ENCODE measurements at regions not wholly inside any gene's neighbourhood (a gene's known extent, or its start where the extent isn't known, plus 50 kb on each side); places are given as distances from the start of the nearest gene placed in this dataset.

DNA sequence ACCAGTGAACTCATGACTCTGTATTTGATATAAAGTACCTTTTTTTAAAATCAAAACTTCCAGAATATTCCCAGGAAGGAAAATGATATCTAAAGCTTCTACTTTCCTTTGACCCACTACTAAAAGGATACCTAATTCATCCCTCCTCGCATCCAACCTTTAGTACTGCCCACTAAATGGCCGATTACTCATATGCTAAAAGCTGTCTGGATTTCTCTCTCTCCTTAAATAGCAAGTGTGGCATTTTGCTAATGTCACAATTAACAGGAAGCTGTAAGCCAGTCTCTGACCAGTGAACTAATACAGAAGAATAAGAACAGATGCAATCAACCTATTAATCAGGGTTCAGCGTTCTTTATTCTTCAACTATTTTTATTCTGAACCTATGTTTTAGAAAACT, 59.0 kb downstream of the DNAJB9 start (continued):
- TF ChIP-seq, protein P1, sequence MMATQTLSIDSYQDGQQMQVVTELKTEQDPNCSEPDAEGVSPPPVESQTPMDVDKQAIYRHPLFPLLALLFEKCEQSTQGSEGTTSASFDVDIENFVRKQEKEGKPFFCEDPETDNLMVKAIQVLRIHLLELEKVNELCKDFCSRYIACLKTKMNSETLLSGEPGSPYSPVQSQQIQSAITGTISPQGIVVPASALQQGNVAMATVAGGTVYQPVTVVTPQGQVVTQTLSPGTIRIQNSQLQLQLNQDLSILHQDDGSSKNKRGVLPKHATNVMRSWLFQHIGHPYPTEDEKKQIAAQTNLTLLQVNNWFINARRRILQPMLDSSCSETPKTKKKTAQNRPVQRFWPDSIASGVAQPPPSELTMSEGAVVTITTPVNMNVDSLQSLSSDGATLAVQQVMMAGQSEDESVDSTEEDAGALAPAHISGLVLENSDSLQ (IDR thresholded peaks at IDR 0.05), result no peak
- TF ChIP-seq ATF7 (IDR thresholded peaks at IDR 0.05; ENCODE audit: low read depth), result no peak
- TF ChIP-seq, protein P2, sequence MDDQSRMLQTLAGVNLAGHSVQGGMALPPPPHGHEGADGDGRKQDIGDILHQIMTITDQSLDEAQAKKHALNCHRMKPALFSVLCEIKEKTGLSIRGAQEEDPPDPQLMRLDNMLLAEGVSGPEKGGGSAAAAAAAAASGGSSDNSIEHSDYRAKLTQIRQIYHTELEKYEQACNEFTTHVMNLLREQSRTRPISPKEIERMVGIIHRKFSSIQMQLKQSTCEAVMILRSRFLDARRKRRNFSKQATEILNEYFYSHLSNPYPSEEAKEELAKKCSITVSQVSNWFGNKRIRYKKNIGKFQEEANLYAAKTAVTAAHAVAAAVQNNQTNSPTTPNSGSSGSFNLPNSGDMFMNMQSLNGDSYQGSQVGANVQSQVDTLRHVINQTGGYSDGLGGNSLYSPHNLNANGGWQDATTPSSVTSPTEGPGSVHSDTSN (IDR thresholded peaks at IDR 0.05; ENCODE audit: insufficient replicate concordance, low read depth, low read length), result no peak

DNA sequence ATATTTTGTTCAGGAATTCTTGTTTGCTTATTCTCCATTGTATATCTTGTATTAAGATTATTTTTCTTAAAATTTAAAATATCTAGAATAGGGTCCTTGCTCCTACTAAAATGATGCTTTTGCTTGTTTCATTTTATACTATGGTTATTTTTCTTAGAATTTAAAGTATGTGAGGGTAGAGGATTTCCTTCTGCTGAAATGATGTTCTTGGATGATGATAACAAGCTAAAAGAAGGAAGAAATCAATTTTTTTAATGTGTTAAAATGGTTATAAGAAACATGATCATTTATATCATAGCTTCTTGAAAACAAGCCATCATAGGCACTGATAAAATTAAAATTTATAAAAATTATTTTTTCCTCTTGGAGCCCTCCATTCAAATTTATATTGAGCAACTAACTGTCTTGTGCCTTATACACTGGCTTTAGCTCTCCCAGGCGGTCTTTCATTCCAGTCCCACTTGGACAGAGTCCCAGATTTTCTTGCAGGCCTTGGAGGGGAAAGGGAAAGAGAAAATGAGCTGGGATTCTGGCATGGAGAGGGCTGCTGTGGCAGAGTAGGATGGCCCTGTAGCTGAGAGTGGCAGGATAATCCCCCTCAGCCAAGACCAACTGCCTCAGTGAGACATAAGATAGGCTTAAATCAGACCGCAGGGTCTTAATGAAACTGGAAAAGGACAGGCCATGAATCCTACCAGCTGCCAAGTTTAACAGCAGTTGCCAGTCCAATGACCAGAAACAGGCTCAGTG, 60.2 kb downstream of the DNAJB9 start:
- BruUV-seq (replicated peaks), result no TSS peak
- no peak for TF ChIP-seq RCOR1 (conservative IDR thresholded peaks at IDR 0.05; ENCODE audit: low read depth, low read length)
- TF ChIP-seq ESRRA (IDR thresholded peaks at IDR 0.05; ENCODE audit: low read length), result no peak
- TF ChIP-seq, protein P3, sequence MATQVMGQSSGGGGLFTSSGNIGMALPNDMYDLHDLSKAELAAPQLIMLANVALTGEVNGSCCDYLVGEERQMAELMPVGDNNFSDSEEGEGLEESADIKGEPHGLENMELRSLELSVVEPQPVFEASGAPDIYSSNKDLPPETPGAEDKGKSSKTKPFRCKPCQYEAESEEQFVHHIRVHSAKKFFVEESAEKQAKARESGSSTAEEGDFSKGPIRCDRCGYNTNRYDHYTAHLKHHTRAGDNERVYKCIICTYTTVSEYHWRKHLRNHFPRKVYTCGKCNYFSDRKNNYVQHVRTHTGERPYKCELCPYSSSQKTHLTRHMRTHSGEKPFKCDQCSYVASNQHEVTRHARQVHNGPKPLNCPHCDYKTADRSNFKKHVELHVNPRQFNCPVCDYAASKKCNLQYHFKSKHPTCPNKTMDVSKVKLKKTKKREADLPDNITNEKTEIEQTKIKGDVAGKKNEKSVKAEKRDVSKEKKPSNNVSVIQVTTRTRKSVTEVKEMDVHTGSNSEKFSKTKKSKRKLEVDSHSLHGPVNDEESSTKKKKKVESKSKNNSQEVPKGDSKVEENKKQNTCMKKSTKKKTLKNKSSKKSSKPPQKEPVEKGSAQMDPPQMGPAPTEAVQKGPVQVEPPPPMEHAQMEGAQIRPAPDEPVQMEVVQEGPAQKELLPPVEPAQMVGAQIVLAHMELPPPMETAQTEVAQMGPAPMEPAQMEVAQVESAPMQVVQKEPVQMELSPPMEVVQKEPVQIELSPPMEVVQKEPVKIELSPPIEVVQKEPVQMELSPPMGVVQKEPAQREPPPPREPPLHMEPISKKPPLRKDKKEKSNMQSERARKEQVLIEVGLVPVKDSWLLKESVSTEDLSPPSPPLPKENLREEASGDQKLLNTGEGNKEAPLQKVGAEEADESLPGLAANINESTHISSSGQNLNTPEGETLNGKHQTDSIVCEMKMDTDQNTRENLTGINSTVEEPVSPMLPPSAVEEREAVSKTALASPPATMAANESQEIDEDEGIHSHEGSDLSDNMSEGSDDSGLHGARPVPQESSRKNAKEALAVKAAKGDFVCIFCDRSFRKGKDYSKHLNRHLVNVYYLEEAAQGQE (IDR thresholded peaks at IDR 0.05; ENCODE audit: low read depth, low read length), result no peak
- TF ChIP-seq ZBED1 (IDR thresholded peaks at IDR 0.05; ENCODE audit: borderline replicate concordance), result no peak
- TF ChIP-seq, protein P4, sequence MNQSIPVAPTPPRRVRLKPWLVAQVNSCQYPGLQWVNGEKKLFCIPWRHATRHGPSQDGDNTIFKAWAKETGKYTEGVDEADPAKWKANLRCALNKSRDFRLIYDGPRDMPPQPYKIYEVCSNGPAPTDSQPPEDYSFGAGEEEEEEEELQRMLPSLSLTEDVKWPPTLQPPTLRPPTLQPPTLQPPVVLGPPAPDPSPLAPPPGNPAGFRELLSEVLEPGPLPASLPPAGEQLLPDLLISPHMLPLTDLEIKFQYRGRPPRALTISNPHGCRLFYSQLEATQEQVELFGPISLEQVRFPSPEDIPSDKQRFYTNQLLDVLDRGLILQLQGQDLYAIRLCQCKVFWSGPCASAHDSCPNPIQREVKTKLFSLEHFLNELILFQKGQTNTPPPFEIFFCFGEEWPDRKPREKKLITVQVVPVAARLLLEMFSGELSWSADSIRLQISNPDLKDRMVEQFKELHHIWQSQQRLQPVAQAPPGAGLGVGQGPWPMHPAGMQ (IDR thresholded peaks at IDR 0.05; ENCODE audit: borderline replicate concordance), result no peak
- no peak for TF ChIP-seq TCF3 (IDR thresholded peaks at IDR 0.05; ENCODE audit: borderline replicate concordance, insufficient read depth, low read depth, low read length)
- no peak for TF ChIP-seq NFIC (IDR thresholded peaks at IDR 0.05; ENCODE audit: low read depth, low read length)
- TF ChIP-seq NFYA (IDR thresholded peaks at IDR 0.05; ENCODE audit: borderline replicate concordance, low read depth, low read length), result no peak
- TF ChIP-seq HDGF (IDR thresholded peaks at IDR 0.05), result no peak
- no peak for TF ChIP-seq TARDBP (IDR thresholded peaks at IDR 0.05; ENCODE audit: borderline replicate concordance)

More for the DNA sequence above, 60.2 kb downstream of the DNAJB9 start:
- 15% methylated on average over 2 of the region's 2 CpGs for WGBS (ENCODE audit: insufficient coverage, insufficient replicate concordance, low lambda C conversion rate, missing lambda C conversion rate)
- Histone ChIP-seq H3K4me1 (ENCODE audit: control insufficient read depth, insufficient read depth, low read length) (no peaks in the 10 kb centered on the region), H4K20me1 (ENCODE audit: control insufficient read depth, insufficient read depth) (no peaks in the 10 kb centered on the region), H3K36me3 (ENCODE audit: control insufficient read depth in 2 of 2, insufficient read depth in 2 of 2, low read length in 1 of 2) (no peaks in the 10 kb centered on the region), H3K4me2 (ENCODE audit: control insufficient read depth, insufficient read depth) (no peak overlapping the region), H3K79me2 (ENCODE audit: control insufficient read depth, insufficient read depth, low read length) (no peaks in the 10 kb centered on the region), H2AFZ (ENCODE audit: control insufficient read depth, low read depth, low read length) (no peak overlapping the region), H3K27ac (ENCODE audit: control insufficient read depth, insufficient read depth) (no peak overlapping the region), H3K9ac (ENCODE audit: control insufficient read depth, insufficient read depth, low read length) (no peak overlapping the region), H3K4me3 (no peak overlapping the region), H3K9me3 (replicated peaks; ENCODE audit: control insufficient read depth, insufficient read depth, low read length) (no peaks in the 10 kb centered on the region), H3K27me3 (replicated peaks in 1 of 2; ENCODE audit: control insufficient read depth in 2 of 2, insufficient read depth in 2 of 2, low read length in 1 of 2) (no peaks in the 10 kb centered on the region)
- ATAC-seq, result no peak
- POLR2A ChIA-PET, result no interaction called here
- RAD21 ChIA-PET (ENCODE audit: unreplicated experiment), result no interaction called here
- CTCF ChIA-PET, result no interaction called here
- FAIRE-seq, result no peak
- DNase-seq (ENCODE audit: low read depth, low spot score), result no peak
- in situ Hi-C loops (cut with MboI) (no loop called here), intact Hi-C loops (cut with micrococcal nuclease; ENCODE audit: unreplicated experiment) (no loop called here)
- SMC1A ChIA-PET (ENCODE audit: uncharacterized antibody, unreplicated experiment), result interaction anchor here (0.9 to 1.2 kb wide), 2 partner anchors 19 to 306 kb away, joined by 3 read pairs; no protein-coding TSS in a partner anchor
